ENCODE measurements at regions not wholly inside any gene's neighbourhood (a gene's known extent, or its start where the extent isn't known, plus 50 kb on each side); places are given as distances from the start of the nearest gene placed in this dataset.

- Histone ChIP-seq H3K27ac (no peak overlapping the region), H2AFZ (no peak overlapping the region)
Observed at GRCh38 chr6:93794166-93794565, 374.8 kb upstream of the EPHA7 start.

DNA sequence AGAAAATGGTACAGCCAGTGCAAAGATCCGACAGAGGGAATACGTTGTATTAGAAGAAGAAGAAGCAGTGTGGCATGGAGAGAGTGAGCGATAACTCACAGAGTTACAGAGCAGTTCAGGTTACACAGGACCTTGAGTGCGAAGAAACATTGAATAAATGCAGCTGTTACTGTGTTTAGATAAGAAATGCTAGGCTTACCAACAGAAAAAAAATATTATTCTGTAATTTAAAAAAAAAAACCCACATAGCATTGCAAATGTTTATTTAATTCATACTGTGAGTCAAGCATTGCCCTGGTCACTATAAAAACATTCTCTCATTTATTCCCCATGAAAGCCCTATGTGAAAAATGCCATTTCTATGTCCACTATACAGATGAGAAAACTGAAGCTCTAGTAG, 373.4 kb upstream of the EPHA7 start:
- no peak overlapping the region for H3K4me3 ChIP-seq
- H3K36me3 ChIP-seq (replicated peaks; ENCODE audit: insufficient read depth, low read depth) = no peaks in the 10 kb centered on the region
- H3K4me2 ChIP-seq = no peak overlapping the region
- WGBS (ENCODE audit: low lambda C conversion rate, missing lambda C conversion rate) = 65% methylated on average over 4 of the region's 4 CpGs
- DNase-seq (ENCODE audit: low spot score) = no peak
- no peaks in the 10 kb centered on the region for H3K4me1 ChIP-seq (ENCODE audit: insufficient read depth)
- H3K79me2 ChIP-seq = no peaks in the 10 kb centered on the region
- H2AFZ ChIP-seq = no peak overlapping the region
- no peak overlapping the region for H3K27ac ChIP-seq
- no peak for TF ChIP-seq EZH2 (IDR thresholded peaks at IDR 0.05; ENCODE audit: borderline replicate concordance)
- no peak for TF ChIP-seq CTCF (IDR thresholded peaks at IDR 0.05; ENCODE audit: poor library complexity)
- no peak for TF ChIP-seq EZH2phosphoT487 (IDR thresholded peaks at IDR 0.05; ENCODE audit: low read depth, severe bottlenecking, unreplicated experiment)
- no peaks in the 10 kb centered on the region for H3K27me3 ChIP-seq
- H3K9me3 ChIP-seq (ENCODE audit: low read depth) = no peaks in the 10 kb centered on the region
- H4K20me1 ChIP-seq (ENCODE audit: insufficient read depth, poor library complexity, severe bottlenecking) = no peaks in the 10 kb centered on the region
- H3K9me2 ChIP-seq (replicated peaks; ENCODE audit: insufficient read depth) = no peaks in the 10 kb centered on the region

More at GRCh38 chr6:93794166-93794565, 374.8 kb upstream of the EPHA7 start:
- no peaks in the 10 kb centered on the region for H3K9me3 ChIP-seq (ENCODE audit: low read depth)
- H3K4me2 ChIP-seq = no peak overlapping the region
- H3K4me1 ChIP-seq (ENCODE audit: insufficient read depth) = no peaks in the 10 kb centered on the region
- H3K4me3 ChIP-seq = no peak overlapping the region
- no peaks in the 10 kb centered on the region for H3K36me3 ChIP-seq (replicated peaks; ENCODE audit: insufficient read depth, low read depth)
- no peaks in the 10 kb centered on the region for H3K79me2 ChIP-seq
- no peaks in the 10 kb centered on the region for H4K20me1 ChIP-seq (ENCODE audit: insufficient read depth, poor library complexity, severe bottlenecking)
- H3K27me3 ChIP-seq = no peaks in the 10 kb centered on the region
- no peaks in the 10 kb centered on the region for H3K9me2 ChIP-seq (replicated peaks; ENCODE audit: insufficient read depth)
- TF ChIP-seq EZH2 (IDR thresholded peaks at IDR 0.05; ENCODE audit: borderline replicate concordance) = no peak
- no peak for TF ChIP-seq CTCF (IDR thresholded peaks at IDR 0.05; ENCODE audit: poor library complexity)
- no peak for TF ChIP-seq EZH2phosphoT487 (IDR thresholded peaks at IDR 0.05; ENCODE audit: low read depth, severe bottlenecking, unreplicated experiment)
- no peak for DNase-seq (ENCODE audit: low spot score)

DNA sequence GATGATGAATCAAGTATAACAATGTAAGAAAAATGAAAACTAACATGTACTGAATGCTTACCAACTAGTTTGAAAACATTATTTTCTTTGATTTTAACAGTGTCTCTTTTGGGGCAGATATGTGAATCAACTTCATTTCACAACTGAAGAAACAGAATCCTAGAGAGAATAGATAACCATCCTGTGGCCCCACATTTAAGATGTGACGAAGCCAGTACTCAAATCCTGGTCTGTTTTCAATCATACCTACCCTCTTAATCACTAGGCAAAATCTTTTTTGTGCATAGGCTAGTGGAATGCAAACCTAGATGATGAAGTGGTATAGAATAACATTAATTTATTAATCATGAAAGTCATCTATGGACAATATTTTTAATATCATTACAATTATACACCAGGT, 371.6 kb upstream of the EPHA7 start:
- Histone ChIP-seq H3K79me2 (no peaks in the 10 kb centered on the region), H3K27me3 (no peaks in the 10 kb centered on the region), H3K9me2 (replicated peaks; ENCODE audit: insufficient read depth) (no peaks in the 10 kb centered on the region), H3K4me1 (ENCODE audit: insufficient read depth) (no peaks in the 10 kb centered on the region), H3K36me3 (replicated peaks; ENCODE audit: insufficient read depth, low read depth) (no peaks in the 10 kb centered on the region), H3K27ac (no peak overlapping the region), H3K4me3 (no peak overlapping the region), H3K4me2 (no peak overlapping the region), H3K9me3 (ENCODE audit: low read depth) (no peaks in the 10 kb centered on the region), H4K20me1 (ENCODE audit: insufficient read depth, poor library complexity, severe bottlenecking) (no peaks in the 10 kb centered on the region), H2AFZ (no peak overlapping the region)
- no peak for TF ChIP-seq EZH2 (IDR thresholded peaks at IDR 0.05; ENCODE audit: borderline replicate concordance)
- no peak for TF ChIP-seq EZH2phosphoT487 (IDR thresholded peaks at IDR 0.05; ENCODE audit: low read depth, severe bottlenecking, unreplicated experiment)
- TF ChIP-seq CTCF (IDR thresholded peaks at IDR 0.05; ENCODE audit: poor library complexity) = no peak
- DNase-seq (ENCODE audit: low spot score) = no peak
- WGBS (ENCODE audit: low lambda C conversion rate, missing lambda C conversion rate) = 56% methylated on average over 1 of the region's 1 CpG

DNA sequence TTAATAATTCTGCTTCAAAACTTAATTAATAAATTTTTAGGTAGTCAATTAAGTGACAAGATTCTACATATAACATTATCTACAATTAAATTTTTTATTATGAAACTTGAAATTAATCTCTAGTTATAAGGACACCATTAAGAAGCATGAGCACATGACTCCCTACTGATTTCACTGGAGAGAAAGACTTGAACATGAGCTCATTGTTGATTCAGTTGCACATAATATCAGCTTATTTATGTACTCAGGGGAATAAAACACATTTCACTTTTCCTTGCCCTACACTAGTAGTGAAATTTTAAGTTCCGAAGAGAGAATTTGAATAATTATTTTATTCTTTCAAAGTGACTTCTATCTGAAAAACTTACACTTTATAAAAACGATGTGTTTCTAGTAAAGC, 370.2 kb upstream of the EPHA7 start:
- Histone ChIP-seq H3K9me2 (replicated peaks; ENCODE audit: insufficient read depth) (no peaks in the 10 kb centered on the region), H2AFZ (no peak overlapping the region), H3K9me3 (ENCODE audit: low read depth) (no peaks in the 10 kb centered on the region), H3K4me2 (no peak overlapping the region), H3K4me1 (ENCODE audit: insufficient read depth) (no peaks in the 10 kb centered on the region), H4K20me1 (ENCODE audit: insufficient read depth, poor library complexity, severe bottlenecking) (no peaks in the 10 kb centered on the region), H3K79me2 (no peaks in the 10 kb centered on the region), H3K36me3 (replicated peaks; ENCODE audit: insufficient read depth, low read depth) (no peaks in the 10 kb centered on the region), H3K4me3 (no peak overlapping the region), H3K27me3 (no peaks in the 10 kb centered on the region), H3K27ac (no peak overlapping the region)
- WGBS (ENCODE audit: low lambda C conversion rate, missing lambda C conversion rate) = 89% methylated on average over 2 of the region's 2 CpGs
- TF ChIP-seq EZH2phosphoT487 (IDR thresholded peaks at IDR 0.05; ENCODE audit: low read depth, severe bottlenecking, unreplicated experiment) (no peak), CTCF (IDR thresholded peaks at IDR 0.05; ENCODE audit: poor library complexity) (no peak), EZH2 (IDR thresholded peaks at IDR 0.05; ENCODE audit: borderline replicate concordance) (no peak)
- DNase-seq (ENCODE audit: low spot score) = no peak
